HepG2 (cell line): ENCODE measurements at regions not wholly inside any gene's neighbourhood (a gene's known extent, or its start where the extent isn't known, plus 50 kb on each side); places are given as distances from the start of the nearest gene placed in this dataset.

ENCODE experiments used
- ATAC-seq: fragments of 200-7000 bp; cut with Tn5 transposase; 3 replicates; pipeline ENCODE4 v1.9.1; 2020; ENCODE audit warnings: mild to moderate bottlenecking, moderate library complexity
- BruUV-seq: library from RNA; stranded (reverse); fragments of 400-500 nt; replicated peaks from 2 replicates; lab custom pipeline; 2021; lab: Mats Ljungman, UMichigan
- CTCF ChIA-PET: fragments of 300-600 bp; formaldehyde crosslinking; extraction: SDS; loops from one replicate; lab custom pipeline; 2021; ENCODE audit warnings: low total read pairs, inconsistent platforms, low intra/inter-chr PET ratio; lab: Yijun Ruan, JAX
- POLR2A ChIA-PET: fragments of 350-600 bp; sonication (Branson Sonifier 250); formaldehyde crosslinking; loops from one replicate; lab custom pipeline; 2020; ENCODE audit warnings: antibody characterized with exemption, inconsistent platforms; lab: Yijun Ruan, JAX
- DNase-seq: peaks from one replicate; pipeline ENCODE4 v3.0.0-alpha.2; 2015; ENCODE audit warnings: low spot score
- FAIRE-seq: peaks from 3 replicates; lab custom pipeline; 2011; peaks lifted over from hg19 to GRCh38; lab: Jason Lieb, UNC
- H2AFZ ChIP-seq: one replicate; pipeline ENCODE4 v1.6.1; 2011; ENCODE audit warnings: low read length, inconsistent platforms
- H3K27ac ChIP-seq: fragments of 300-600 bp; 3 replicates; pipeline ENCODE4 v1.8.0; 2011; ENCODE audit warnings: mixed run types, mild to moderate bottlenecking, mixed read lengths, low read length, inconsistent platforms; ENCODE audit not compliant: insufficient read depth; ENCODE audit errors: extremely low read length
- H3K27me3 ChIP-seq, 2 experiments: fragments of 200-600 bp in 1 of 2; 2 replicates in 1 of 2; 3 replicates in 1 of 2; pipeline versions ENCODE4 v1.6.0 to v1.8.0; 2011; ENCODE audit warnings: low read length in 2 of 2, mild to moderate bottlenecking in 2 of 2, moderate library complexity in 2 of 2, inconsistent platforms in 1 of 2; ENCODE audit not compliant: insufficient read depth in 2 of 2, control insufficient read depth in 1 of 2
- H3K36me3 ChIP-seq, 2 experiments: fragments of 200-600 bp in 1 of 2; replicated peaks in 1 of 2; 2 replicates in 1 of 2; 3 replicates in 1 of 2; pipeline versions ENCODE4 v1.5.1 to v1.8.0; 2011; ENCODE audit warnings: low read length in 2 of 2, inconsistent platforms in 1 of 2; ENCODE audit not compliant: insufficient read depth in 2 of 2, control insufficient read depth in 1 of 2
- H3K4me1 ChIP-seq: 2 replicates; pipeline ENCODE4 v1.5.1; 2012; ENCODE audit warnings: low read length, inconsistent platforms; ENCODE audit not compliant: insufficient read depth
- H3K4me2 ChIP-seq: 2 replicates; pipeline ENCODE4 v1.6.0; 2011; ENCODE audit warnings: low read depth, low read length, inconsistent platforms
- H3K4me3 ChIP-seq, 3 experiments: fragments of 200-600 bp in 1 of 3; sonication (generic), shearing (Covaris generic) in 1 of 3; replicated peaks in 1 of 3; 2 replicates each; pipeline ENCODE4 v1.5.1; 2011 to 2016; ENCODE audit warnings: low read length in 3 of 3, inconsistent platforms in 2 of 3, low read depth in 2 of 3, mild to moderate bottlenecking in 2 of 3, control low read depth in 1 of 3, mixed read lengths in 1 of 3; ENCODE audit not compliant: insufficient read depth in 1 of 3
- H3K79me2 ChIP-seq: one replicate; pipeline ENCODE4 v1.6.1; 2011; ENCODE audit warnings: low read length, inconsistent platforms; ENCODE audit not compliant: insufficient read depth
- H3K9ac ChIP-seq: 2 replicates; pipeline ENCODE4 v1.6.0; 2011; ENCODE audit warnings: mild to moderate bottlenecking, low read depth, low read length, inconsistent platforms; ENCODE audit not compliant: insufficient read depth
- H3K9me3 ChIP-seq: 2 replicates; pipeline ENCODE4 v1.5.1; 2012; ENCODE audit warnings: mild to moderate bottlenecking, low read length
- H4K20me1 ChIP-seq: 2 replicates; pipeline ENCODE4 v1.6.0; 2011; ENCODE audit warnings: inconsistent platforms, mild to moderate bottlenecking, low read length, moderate library complexity; ENCODE audit not compliant: insufficient read depth
- ATF1 ChIP-seq: IDR thresholded peaks from 2 replicates; pipeline ENCODE4 v1.6.1; 2016; ENCODE audit warnings: mild to moderate bottlenecking, control low read depth
- ATF7 ChIP-seq, 2 experiments: fragments of 450-650 bp in 1 of 2; sonication (generic) in 1 of 2; formaldehyde crosslinking in 1 of 2; IDR thresholded peaks; 2 replicates each; pipeline versions ENCODE4 v1.4.0 to v1.6.1; 2016 to 2020; ENCODE audit warnings: antibody characterized with exemption in 1 of 2, mild to moderate bottlenecking in 1 of 2, missing genetic modification reagents in 1 of 2
- DMTF1 ChIP-seq: sonication (generic); formaldehyde crosslinking; IDR thresholded peaks from 2 replicates; pipeline ENCODE4 v1.4.0; 2020; ENCODE audit warnings: mild to moderate bottlenecking, missing genetic modification reagents
- ELF4 ChIP-seq: sonication (generic); formaldehyde crosslinking; IDR thresholded peaks from 2 replicates; pipeline ENCODE4 v1.5.0; 2020; ENCODE audit warnings: missing genetic modification reagents, mild to moderate bottlenecking, moderate library complexity, borderline replicate concordance
- FOXP1 ChIP-seq, 2 experiments: fragments of 450-650 bp in 1 of 2; IDR thresholded peaks; 2 replicates each; pipeline ENCODE4 v1.6.1; 2017 to 2018; ENCODE audit warnings: antibody characterized with exemption in 1 of 2
- HNRNPUL1 ChIP-seq: fragments of 200-400 bp; formaldehyde crosslinking; IDR thresholded peaks from 2 replicates; pipeline ENCODE4 v1.6.1; 2017; ENCODE audit warnings: low read depth, mild to moderate bottlenecking, low read length, moderate library complexity
- KMT2A ChIP-seq: sonication (generic); formaldehyde crosslinking; IDR thresholded peaks from 2 replicates; pipeline ENCODE4 v1.4.0; 2020; ENCODE audit warnings: missing genetic modification reagents
- MXD4 ChIP-seq: IDR thresholded peaks from 2 replicates; pipeline ENCODE4 v1.6.1; 2016; ENCODE audit warnings: mild to moderate bottlenecking, missing biosample characterization, missing genetic modification reagents
- ONECUT2 ChIP-seq: sonication (generic); formaldehyde crosslinking; IDR thresholded peaks from 2 replicates; pipeline ENCODE4 v1.4.0; 2020; ENCODE audit warnings: missing genetic modification reagents
- POLR2A ChIP-seq, 2 experiments: IDR thresholded peaks; 2 replicates each; pipeline ENCODE4 v1.6.1; 2011; ENCODE audit warnings: low read depth in 2 of 2, low read length in 2 of 2, mild to moderate bottlenecking in 1 of 2, moderate library complexity in 1 of 2; ENCODE audit not compliant: insufficient read depth in 1 of 2
- PRPF4 ChIP-seq: fragments of 200-400 bp; formaldehyde crosslinking; IDR thresholded peaks from 2 replicates; pipeline ENCODE4 v1.6.1; 2016; ENCODE audit warnings: low read length, low read depth; ENCODE audit not compliant: poor library complexity, severe bottlenecking
- RFXANK ChIP-seq: IDR thresholded peaks from 2 replicates; pipeline ENCODE4 v1.6.1; 2016
- TBX2 ChIP-seq: sonication (generic); formaldehyde crosslinking; IDR thresholded peaks from 2 replicates; pipeline ENCODE4 v1.5.0; 2020; ENCODE audit warnings: missing genetic modification reagents, mild to moderate bottlenecking, borderline replicate concordance
- UBTF ChIP-seq: sonication (generic); formaldehyde crosslinking; IDR thresholded peaks from 2 replicates; pipeline ENCODE4 v1.4.0; 2020; ENCODE audit warnings: mild to moderate bottlenecking, missing genetic modification reagents
- ZBTB7A ChIP-seq: sonication (generic); formaldehyde crosslinking; IDR thresholded peaks from 2 replicates; pipeline ENCODE4 v1.8.0; 2022; ENCODE audit warnings: mild to moderate bottlenecking, missing genetic modification reagents
- ZBTB8A ChIP-seq: sonication (generic); formaldehyde crosslinking; IDR thresholded peaks from 2 replicates; pipeline ENCODE4 v1.4.0; 2020; ENCODE audit warnings: mild to moderate bottlenecking, low read depth, missing genetic modification reagents, borderline replicate concordance
- ZNF468 ChIP-seq: sonication (generic); formaldehyde crosslinking; IDR thresholded peaks from 2 replicates; pipeline ENCODE4 v1.8.0; 2022; ENCODE audit warnings: mild to moderate bottlenecking, moderate library complexity, missing genetic modification reagents
- ZNF75D ChIP-seq: sonication (generic); formaldehyde crosslinking; IDR thresholded peaks from 2 replicates; pipeline ENCODE4 v1.8.1; 2023; ENCODE audit warnings: missing genetic modification reagents, mild to moderate bottlenecking, borderline replicate concordance
- in situ Hi-C: cut with HindIII; loops from 2 replicates; pipeline ENCODE4 v1.10.0; 2017; ENCODE audit warnings: low pct_unique_long_range_greater_than_20kb; ENCODE audit not compliant: extremely low pct_ligation_motif_present
- intact Hi-C: fragments of 100-400 bp; cut with micrococcal nuclease; formaldehyde crosslinking; loops from one replicate; pipeline ENCODE4 v1.10.0; 2022; ENCODE audit not compliant: unreplicated experiment

GRCh38 chr5:130627145-130627544 is 537.9 kb downstream of the HINT1 start:
- Histone ChIP-seq H3K27ac (no peak overlapping the region), H4K20me1 (no peaks in the 10 kb centered on the region), H3K79me2 (no peaks in the 10 kb centered on the region), H3K4me1 (no peaks in the 10 kb centered on the region), H3K9me3 (peaks cover 38% of the 10 kb centered on the region), H3K36me3 (no peaks in the 10 kb centered on the region), H2AFZ (no peak overlapping the region)
- in situ Hi-C loops = no loop called here
- no peak for FAIRE-seq
- no peak for ATAC-seq
- no peak for DNase-seq
- BruUV-seq = no TSS peak
- TF ChIP-seq ATF1 (no peak), ZNF75D (CRISPR knock-in tag) (no peak), ATF7 (IDR thresholded peaks at IDR 0.05) (peak; percentile 80), ATF7 (CRISPR knock-in tag; IDR thresholded peaks at IDR 0.05) (no peak), RFXANK (no peak), ELF4 (CRISPR knock-in tag) (no peak)
- TF ChIP-seq, all 625 proteins: peak for 1
- H3K4me2 ChIP-seq = no peak overlapping the region
- H3K4me3 ChIP-seq = no peak overlapping the region
- intact Hi-C loops = no loop called here
- no peak overlapping the region for H3K9ac ChIP-seq
- ChIA-PET CTCF (no interaction called here), POLR2A (no interaction called here)
- no peaks in the 10 kb centered on the region for H3K27me3 ChIP-seq

- no peak for FAIRE-seq
- no TSS peak for BruUV-seq
- TF ChIP-seq ONECUT2 (CRISPR knock-in tag) = no peak
- no peak for TF ChIP-seq ZBTB8A (CRISPR knock-in tag)
- no peak for TF ChIP-seq ZNF468 (CRISPR knock-in tag)
- TF ChIP-seq DMTF1 = no peak
- TF ChIP-seq KMT2A (CRISPR knock-in tag) = no peak
- TF ChIP-seq HNRNPUL1 = no peak
- TF ChIP-seq ZBTB7A (CRISPR knock-in tag) = no peak
- TF ChIP-seq POLR2A (IDR thresholded peaks at IDR 0.05; ENCODE audit: insufficient read depth in 1 of 2, low read depth in 2 of 2, low read length in 2 of 2) = no peak
- TF ChIP-seq PRPF4 = no peak
- no peak for TF ChIP-seq UBTF
- TF ChIP-seq MXD4 (CRISPR knock-in tag) = no peak
- TF ChIP-seq TBX2 (CRISPR knock-in tag) = no peak
- TF ChIP-seq FOXP1 (IDR thresholded peaks at IDR 0.05) = no peak
- no peak for TF ChIP-seq FOXP1 (CRISPR knock-in tag; IDR thresholded peaks at IDR 0.05)
Observed at GRCh38 chr5:130624805-130625204, 540.3 kb downstream of the HINT1 start.

More at GRCh38 chr5:130624805-130625204, 540.3 kb downstream of the HINT1 start:
- intact Hi-C loops (no loop called here), in situ Hi-C loops (no loop called here)
- Histone ChIP-seq H3K4me1 (no peaks in the 10 kb centered on the region), H3K9ac (no peak overlapping the region), H3K36me3 (no peaks in the 10 kb centered on the region), H3K9me3 (peaks cover 26% of the 10 kb centered on the region), H3K79me2 (no peaks in the 10 kb centered on the region), H3K4me3 (no peak overlapping the region), H3K4me2 (no peak overlapping the region), H2AFZ (no peak overlapping the region), H4K20me1 (no peaks in the 10 kb centered on the region), H3K27me3 (no peaks in the 10 kb centered on the region), H3K27ac (no peak overlapping the region)
- DNase-seq = no peak
- no peak for ATAC-seq
- POLR2A ChIA-PET = no interaction called here
- CTCF ChIA-PET = no interaction called here
